ENCODE measurements at regions not wholly inside any gene's neighbourhood (a gene's known extent, or its start where the extent isn't known, plus 50 kb on each side); places are given as distances from the start of the nearest gene placed in this dataset.

DNA sequence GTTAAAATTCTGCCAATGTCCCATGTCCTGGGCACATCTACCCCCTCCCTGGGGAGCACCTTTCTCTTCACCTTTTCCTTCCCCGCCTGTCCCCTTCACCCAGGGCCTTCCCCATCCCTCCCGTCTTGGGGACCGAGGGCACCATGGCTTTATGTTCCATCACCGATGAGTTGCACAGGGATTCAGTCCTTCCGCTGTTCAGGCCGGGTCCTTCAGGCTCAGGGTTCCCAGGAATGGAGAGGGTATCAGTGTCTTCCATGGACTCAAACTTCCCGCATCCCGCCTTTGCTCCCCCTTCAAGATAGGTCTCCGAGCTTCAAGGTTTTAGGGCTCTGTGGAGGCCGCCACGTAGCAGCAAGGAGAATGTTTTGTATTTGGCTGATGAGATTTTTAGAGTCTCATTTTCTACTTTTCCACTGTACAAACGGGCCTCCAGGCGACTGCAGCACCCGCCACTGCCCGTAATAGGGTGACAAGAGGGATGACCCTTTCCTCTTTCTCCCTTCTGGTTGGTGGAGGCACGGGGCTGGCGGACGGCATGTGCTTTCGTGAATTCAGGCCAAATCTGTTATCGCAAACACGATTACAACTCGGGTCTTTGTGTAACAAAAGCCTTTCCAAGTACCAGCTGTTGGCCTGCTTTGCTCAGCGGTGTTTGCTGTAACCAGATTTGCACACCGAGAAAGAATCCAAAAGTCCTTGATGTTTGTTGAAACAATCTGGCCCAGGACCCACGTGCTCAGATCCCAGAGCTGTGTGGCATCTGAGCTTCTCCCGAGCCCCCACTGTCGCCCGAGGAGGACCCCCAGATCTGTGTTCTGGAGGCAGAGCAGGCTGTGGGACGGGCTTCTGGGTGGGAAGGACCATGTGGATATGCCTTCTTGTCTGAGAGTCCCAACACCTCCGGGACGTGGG lies 236.3 kb downstream of the SEC14L1 start (continued):
- peak; percentile 88 for TF ChIP-seq HDAC1 (CRISPR knock-in tag; IDR thresholded peaks at IDR 0.05)
- TF ChIP-seq YEATS2 (CRISPR knock-in tag; IDR thresholded peaks at IDR 0.05; ENCODE audit: borderline replicate concordance) = 0 out of 2 replicates have a peak, but pooled peaks have one; percentile 27
- TF ChIP-seq, protein P1, sequence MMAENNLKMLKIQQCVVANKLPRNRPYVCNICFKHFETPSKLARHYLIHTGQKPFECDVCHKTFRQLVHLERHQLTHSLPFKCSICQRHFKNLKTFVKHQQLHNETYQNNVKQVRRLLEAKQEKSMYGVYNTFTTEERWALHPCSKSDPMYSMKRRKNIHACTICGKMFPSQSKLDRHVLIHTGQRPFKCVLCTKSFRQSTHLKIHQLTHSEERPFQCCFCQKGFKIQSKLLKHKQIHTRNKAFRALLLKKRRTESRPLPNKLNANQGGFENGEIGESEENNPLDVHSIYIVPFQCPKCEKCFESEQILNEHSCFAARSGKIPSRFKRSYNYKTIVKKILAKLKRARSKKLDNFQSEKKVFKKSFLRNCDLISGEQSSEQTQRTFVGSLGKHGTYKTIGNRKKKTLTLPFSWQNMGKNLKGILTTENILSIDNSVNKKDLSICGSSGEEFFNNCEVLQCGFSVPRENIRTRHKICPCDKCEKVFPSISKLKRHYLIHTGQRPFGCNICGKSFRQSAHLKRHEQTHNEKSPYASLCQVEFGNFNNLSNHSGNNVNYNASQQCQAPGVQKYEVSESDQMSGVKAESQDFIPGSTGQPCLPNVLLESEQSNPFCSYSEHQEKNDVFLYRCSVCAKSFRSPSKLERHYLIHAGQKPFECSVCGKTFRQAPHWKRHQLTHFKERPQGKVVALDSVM (CRISPR knock-in tag; IDR thresholded peaks at IDR 0.05) = 0 out of 2 replicates have a peak, but pooled peaks have one; percentile 42
- peak; percentile 70; the same call in 1 of the 2 replicates for TF ChIP-seq ZNF337 (CRISPR knock-in tag; IDR thresholded peaks at IDR 0.05; ENCODE audit: borderline replicate concordance, low read depth)
- TF ChIP-seq ZFP90 (CRISPR knock-in tag; IDR thresholded peaks at IDR 0.05; ENCODE audit: borderline replicate concordance) = no peak
- TF ChIP-seq PCBP2 (optimal IDR thresholded peaks at IDR 0.05; ENCODE audit: low read depth, low read length, poor library complexity, severe bottlenecking) = no peak
- no peak for TF ChIP-seq RFX1 (IDR thresholded peaks at IDR 0.05)
- TF ChIP-seq, protein P2, sequence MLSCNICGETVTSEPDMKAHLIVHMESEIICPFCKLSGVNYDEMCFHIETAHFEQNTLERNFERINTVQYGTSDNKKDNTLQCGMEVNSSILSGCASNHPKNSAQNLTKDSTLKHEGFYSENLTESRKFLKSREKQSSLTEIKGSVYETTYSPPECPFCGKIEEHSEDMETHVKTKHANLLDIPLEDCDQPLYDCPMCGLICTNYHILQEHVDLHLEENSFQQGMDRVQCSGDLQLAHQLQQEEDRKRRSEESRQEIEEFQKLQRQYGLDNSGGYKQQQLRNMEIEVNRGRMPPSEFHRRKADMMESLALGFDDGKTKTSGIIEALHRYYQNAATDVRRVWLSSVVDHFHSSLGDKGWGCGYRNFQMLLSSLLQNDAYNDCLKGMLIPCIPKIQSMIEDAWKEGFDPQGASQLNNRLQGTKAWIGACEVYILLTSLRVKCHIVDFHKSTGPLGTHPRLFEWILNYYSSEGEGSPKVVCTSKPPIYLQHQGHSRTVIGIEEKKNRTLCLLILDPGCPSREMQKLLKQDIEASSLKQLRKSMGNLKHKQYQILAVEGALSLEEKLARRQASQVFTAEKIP (CRISPR knock-in tag; IDR thresholded peaks at IDR 0.05; ENCODE audit: borderline replicate concordance) = no peak
- TF ChIP-seq HOXD1 (CRISPR knock-in tag; IDR thresholded peaks at IDR 0.05) = 0 out of 2 replicates have a peak, but pooled peaks have one; percentile 31
- no peak for TF ChIP-seq SMARCE1 (IDR thresholded peaks at IDR 0.05; ENCODE audit: borderline replicate concordance)
- no peak for TF ChIP-seq NFE2L2 (IDR thresholded peaks at IDR 0.05; ENCODE audit: low read length)
- TF ChIP-seq ISL2 (CRISPR knock-in tag; IDR thresholded peaks at IDR 0.05) = peak; percentile 52
- TF ChIP-seq, protein P3, sequence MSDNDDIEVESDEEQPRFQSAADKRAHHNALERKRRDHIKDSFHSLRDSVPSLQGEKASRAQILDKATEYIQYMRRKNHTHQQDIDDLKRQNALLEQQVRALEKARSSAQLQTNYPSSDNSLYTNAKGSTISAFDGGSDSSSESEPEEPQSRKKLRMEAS (IDR thresholded peaks at IDR 0.05) = peak; percentile 75
- TF ChIP-seq PRMT3 (CRISPR knock-in tag; IDR thresholded peaks at IDR 0.05; ENCODE audit: borderline replicate concordance, low read depth) = 0 out of 2 replicates have a peak, but pooled peaks have one; percentile 37
- no peak for TF ChIP-seq SUZ12 (IDR thresholded peaks at IDR 0.05; ENCODE audit: low read depth, low read length)
- no peak for TF ChIP-seq ZC3H4 (CRISPR knock-in tag; IDR thresholded peaks at IDR 0.05; ENCODE audit: borderline replicate concordance)
- TF ChIP-seq ZNF713 (CRISPR knock-in tag; IDR thresholded peaks at IDR 0.05) = no peak
- TF ChIP-seq AGO2 (optimal IDR thresholded peaks at IDR 0.05; ENCODE audit: low read depth, low read length) = no peak
- no peak for TF ChIP-seq HNF4G (IDR thresholded peaks at IDR 0.05; ENCODE audit: borderline replicate concordance, low read depth, low read length)
- TF ChIP-seq HNF4G (CRISPR knock-in tag; IDR thresholded peaks at IDR 0.05; ENCODE audit: borderline replicate concordance, low read depth) = no peak
- TF ChIP-seq MLLT10 (CRISPR knock-in tag; IDR thresholded peaks at IDR 0.05) = no peak
- TF ChIP-seq ZMYM2 (CRISPR knock-in tag; IDR thresholded peaks at IDR 0.05) = no peak
- TF ChIP-seq, protein P4, sequence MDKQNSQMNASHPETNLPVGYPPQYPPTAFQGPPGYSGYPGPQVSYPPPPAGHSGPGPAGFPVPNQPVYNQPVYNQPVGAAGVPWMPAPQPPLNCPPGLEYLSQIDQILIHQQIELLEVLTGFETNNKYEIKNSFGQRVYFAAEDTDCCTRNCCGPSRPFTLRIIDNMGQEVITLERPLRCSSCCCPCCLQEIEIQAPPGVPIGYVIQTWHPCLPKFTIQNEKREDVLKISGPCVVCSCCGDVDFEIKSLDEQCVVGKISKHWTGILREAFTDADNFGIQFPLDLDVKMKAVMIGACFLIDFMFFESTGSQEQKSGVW (CRISPR knock-in tag; IDR thresholded peaks at IDR 0.05; ENCODE audit: borderline replicate concordance) = no peak
- TF ChIP-seq PHB2 (IDR thresholded peaks at IDR 0.05; ENCODE audit: partially characterized antibody) = no peak
- peak; percentile 55; the same call in 1 of the 2 replicates for TF ChIP-seq CEBPB (IDR thresholded peaks at IDR 0.05; ENCODE audit: borderline replicate concordance, low read depth, low read length)
- TF ChIP-seq ZNF510 (CRISPR knock-in tag; IDR thresholded peaks at IDR 0.05; ENCODE audit: low read depth) = no peak
- no peak for TF ChIP-seq ZMYM3 (CRISPR knock-in tag; IDR thresholded peaks at IDR 0.05)

Data from HepG2 (cell line).